ENCODE measurements at regions not wholly inside any gene's neighbourhood (a gene's known extent, or its start where the extent isn't known, plus 50 kb on each side); places are given as distances from the start of the nearest gene placed in this dataset.

DNA sequence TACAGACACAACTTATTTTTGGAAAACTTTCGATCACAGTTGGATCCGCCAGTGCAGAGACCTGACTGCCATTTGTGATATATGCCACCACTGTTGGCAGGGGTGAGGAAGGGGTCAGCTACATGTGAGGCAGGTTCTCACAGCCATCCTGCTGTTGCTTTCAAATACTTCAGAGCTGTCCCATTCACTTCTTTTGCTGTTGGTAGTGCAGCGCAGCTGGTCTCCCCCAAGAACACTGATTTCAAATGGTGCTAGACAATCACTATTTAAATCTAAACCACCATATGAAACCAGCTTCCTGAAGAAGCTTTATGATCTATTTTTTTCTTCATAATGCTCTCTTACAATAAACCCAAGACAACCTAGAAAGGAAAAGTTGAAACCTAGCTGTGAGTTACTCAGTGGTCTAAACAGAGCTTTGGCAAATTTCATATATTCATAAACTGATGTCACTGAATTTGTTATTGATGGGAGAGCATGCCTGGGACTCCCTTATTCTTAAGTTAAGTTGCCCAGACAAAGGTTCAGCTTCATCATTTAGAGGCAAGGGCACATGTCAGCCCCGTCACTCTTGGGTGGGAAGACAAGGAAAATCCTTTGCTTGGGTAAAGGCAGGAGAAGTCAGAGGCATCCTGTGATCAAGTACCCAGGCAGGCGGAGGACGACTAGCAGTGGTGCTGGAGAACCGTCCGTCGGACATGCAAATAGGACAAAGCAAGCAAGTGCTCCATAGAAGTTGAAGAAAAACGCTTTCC is 143.4 kb upstream of the KLF14 start:
- no peak for DNase-seq (ENCODE audit: low read depth)
- TF ChIP-seq, protein P1, sequence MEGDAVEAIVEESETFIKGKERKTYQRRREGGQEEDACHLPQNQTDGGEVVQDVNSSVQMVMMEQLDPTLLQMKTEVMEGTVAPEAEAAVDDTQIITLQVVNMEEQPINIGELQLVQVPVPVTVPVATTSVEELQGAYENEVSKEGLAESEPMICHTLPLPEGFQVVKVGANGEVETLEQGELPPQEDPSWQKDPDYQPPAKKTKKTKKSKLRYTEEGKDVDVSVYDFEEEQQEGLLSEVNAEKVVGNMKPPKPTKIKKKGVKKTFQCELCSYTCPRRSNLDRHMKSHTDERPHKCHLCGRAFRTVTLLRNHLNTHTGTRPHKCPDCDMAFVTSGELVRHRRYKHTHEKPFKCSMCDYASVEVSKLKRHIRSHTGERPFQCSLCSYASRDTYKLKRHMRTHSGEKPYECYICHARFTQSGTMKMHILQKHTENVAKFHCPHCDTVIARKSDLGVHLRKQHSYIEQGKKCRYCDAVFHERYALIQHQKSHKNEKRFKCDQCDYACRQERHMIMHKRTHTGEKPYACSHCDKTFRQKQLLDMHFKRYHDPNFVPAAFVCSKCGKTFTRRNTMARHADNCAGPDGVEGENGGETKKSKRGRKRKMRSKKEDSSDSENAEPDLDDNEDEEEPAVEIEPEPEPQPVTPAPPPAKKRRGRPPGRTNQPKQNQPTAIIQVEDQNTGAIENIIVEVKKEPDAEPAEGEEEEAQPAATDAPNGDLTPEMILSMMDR (IDR thresholded peaks at IDR 0.05; ENCODE audit: low read length, missing control alignments), result no peak
- H3K4me3 ChIP-seq (replicated peaks; ENCODE audit: low read depth, low read length), result no peak overlapping the region

- TF ChIP-seq, protein P1 (IDR thresholded peaks at IDR 0.05; ENCODE audit: low read length, missing control alignments), result no peak
- H3K4me3 ChIP-seq (replicated peaks; ENCODE audit: low read depth, low read length), result no peak overlapping the region
- DNase-seq (ENCODE audit: low read depth), result no peak
These were observed 143.9 kb upstream of the KLF14 start for GRCh38 chr7:130877991-130878305.

DNA sequence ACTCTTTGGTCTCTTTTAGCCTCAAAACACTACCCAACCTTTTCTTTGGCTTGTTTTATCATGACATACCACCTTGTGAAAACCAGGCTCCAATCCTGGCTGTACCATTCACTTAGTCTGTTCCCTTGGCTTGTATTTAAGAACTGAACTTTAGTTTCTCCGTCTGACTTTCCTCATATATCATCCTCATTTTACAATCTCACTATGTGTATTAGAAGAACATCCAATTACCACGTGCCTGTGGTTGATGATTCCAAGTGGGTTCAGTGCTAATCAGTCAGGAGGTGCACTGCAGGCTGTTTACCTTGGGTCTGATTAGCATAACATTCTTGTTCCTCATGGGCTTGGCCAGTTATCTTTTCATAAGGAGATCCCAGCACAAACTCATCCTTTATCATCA is 144.8 kb upstream of the KLF14 start:
- DNase-seq (ENCODE audit: low read depth), result no peak
- TF ChIP-seq, protein P1 (IDR thresholded peaks at IDR 0.05; ENCODE audit: low read length, missing control alignments), result no peak
- no peak overlapping the region for H3K4me3 ChIP-seq (replicated peaks; ENCODE audit: low read depth, low read length)

DNA sequence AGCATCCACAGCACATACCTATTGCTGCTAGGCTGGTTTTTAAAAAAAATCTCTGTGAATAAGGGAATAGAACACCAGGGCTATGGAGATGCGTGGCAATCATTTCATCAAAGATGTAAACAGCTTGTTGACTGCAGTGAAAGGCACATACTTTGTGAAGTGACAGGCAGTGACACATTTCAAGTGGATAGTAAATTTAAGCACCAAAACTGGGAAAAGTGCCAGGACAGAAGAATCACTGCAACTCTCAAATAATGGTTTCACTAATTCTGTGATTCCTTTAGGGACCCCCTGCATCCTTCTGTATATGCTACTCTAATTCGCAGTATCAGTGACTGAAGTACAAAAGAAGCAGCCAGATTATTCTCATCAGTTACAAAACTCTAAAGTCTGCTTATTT is 145.2 kb upstream of the KLF14 start:
- no peak for DNase-seq (ENCODE audit: low read depth)
- TF ChIP-seq, protein P1 (IDR thresholded peaks at IDR 0.05; ENCODE audit: low read length, missing control alignments), result no peak

DNA sequence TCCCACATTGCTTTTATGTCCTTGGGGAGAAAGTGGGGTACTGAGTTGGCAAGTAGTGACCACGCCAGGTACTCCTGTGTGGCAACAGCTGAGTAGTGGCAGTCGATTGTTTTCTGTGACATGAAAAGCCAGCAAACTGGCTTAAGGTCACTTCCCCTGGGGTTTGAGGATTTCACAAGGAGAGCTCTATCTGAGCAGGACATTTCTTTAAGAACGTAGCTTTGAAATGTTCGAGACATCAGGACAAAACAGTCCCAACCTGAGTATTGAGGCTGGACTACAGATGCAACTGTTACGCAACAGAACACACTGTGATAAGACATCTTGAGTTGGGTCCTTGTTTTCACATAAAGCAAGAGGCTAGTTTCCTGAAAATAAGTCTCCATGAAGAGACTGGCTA is 146.7 kb upstream of the KLF14 start:
- TF ChIP-seq, protein P1 (IDR thresholded peaks at IDR 0.05; ENCODE audit: low read length, missing control alignments), result no peak
- H3K4me3 ChIP-seq (replicated peaks; ENCODE audit: low read depth, low read length), result no peak overlapping the region
- DNase-seq (ENCODE audit: low read depth), result no peak

More for the DNA sequence above, 145.2 kb upstream of the KLF14 start:
- no peak overlapping the region for H3K4me3 ChIP-seq (replicated peaks; ENCODE audit: low read depth, low read length)

GRCh38 chr7:130881091-130881798 is 147.2 kb upstream of the KLF14 start:
- H3K4me3 ChIP-seq (replicated peaks; ENCODE audit: low read depth, low read length), result no peak overlapping the region
- TF ChIP-seq, protein P1 (IDR thresholded peaks at IDR 0.05; ENCODE audit: low read length, missing control alignments), result no peak
- no peak for DNase-seq (ENCODE audit: low read depth)

DNA sequence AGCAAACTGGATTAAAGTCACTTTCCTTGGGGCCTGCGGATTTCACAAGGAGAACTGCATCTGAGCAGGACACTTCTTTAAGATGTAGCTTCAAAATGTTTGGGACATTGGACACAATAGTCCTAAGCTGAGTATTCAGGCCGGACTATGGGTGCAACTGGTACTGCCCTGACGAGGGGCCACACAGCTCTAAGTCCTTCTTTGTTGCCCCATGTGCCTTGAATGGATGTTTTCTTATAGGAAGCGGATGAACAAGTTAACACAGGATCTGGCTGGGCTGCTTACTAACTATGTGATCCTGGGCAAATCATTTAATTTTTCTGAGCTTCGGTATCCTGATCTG is 147.8 kb upstream of the KLF14 start:
- no peak overlapping the region for H3K4me3 ChIP-seq (replicated peaks; ENCODE audit: low read depth, low read length)
- no peak for DNase-seq (ENCODE audit: low read depth)
- TF ChIP-seq, protein P1 (IDR thresholded peaks at IDR 0.05; ENCODE audit: low read length, missing control alignments), result no peak

Data from fibroblast of pulmonary artery (primary cell).